DOHH2 (cell line): ENCODE measurements at regions not wholly inside any gene's neighbourhood (a gene's known extent, or its start where the extent isn't known, plus 50 kb on each side); places are given as distances from the start of the nearest gene placed in this dataset.

Experiments
- H3F3A ChIP-seq: fragments of 200-600 bp; sonication (generic), shearing (Covaris generic); 2 replicates; pipeline ENCODE4 v1.6.0; 2016; ENCODE audit warnings: antibody characterized with exemption, mild to moderate bottlenecking; ENCODE audit not compliant: control insufficient read depth, insufficient read depth
- H3K27ac ChIP-seq: fragments of 200-600 bp; sonication (generic); 2 replicates; pipeline ENCODE4 v1.5.1; 2014; ENCODE audit warnings: low read depth, mild to moderate bottlenecking, low read length, moderate library complexity
- H3K27me3 ChIP-seq: fragments of 200-600 bp; sonication (generic); 2 replicates; pipeline ENCODE4 v1.6.1; 2014; ENCODE audit warnings: mild to moderate bottlenecking, low read length, mixed read lengths; ENCODE audit not compliant: control insufficient read depth
- H3K36me3 ChIP-seq: fragments of 200-600 bp; sonication (generic); 2 replicates; pipeline ENCODE4 v1.6.1; 2014; ENCODE audit warnings: mild to moderate bottlenecking, low read length, moderate library complexity, mixed read lengths; ENCODE audit not compliant: control insufficient read depth
- H3K4me1 ChIP-seq: fragments of 200-600 bp; sonication (generic); 2 replicates; pipeline ENCODE4 v1.6.1; 2014; ENCODE audit warnings: mild to moderate bottlenecking, low read length, mixed read lengths; ENCODE audit not compliant: control insufficient read depth
- H3K4me2 ChIP-seq: fragments of 200-600 bp; sonication (generic); 2 replicates; pipeline ENCODE4 v1.6.0; 2014; ENCODE audit warnings: mild to moderate bottlenecking, low read length, moderate library complexity
- H3K4me3 ChIP-seq: fragments of 200-600 bp; sonication (generic); 2 replicates; pipeline ENCODE4 v1.5.1; 2014; ENCODE audit warnings: mild to moderate bottlenecking, low read length, mixed read lengths
- H3K79me2 ChIP-seq: fragments of 200-600 bp; sonication (generic); 2 replicates; pipeline ENCODE4 v1.6.1; 2014; ENCODE audit warnings: mild to moderate bottlenecking, low read length, mixed read lengths; ENCODE audit not compliant: control insufficient read depth
- H3K9me2 ChIP-seq: fragments of 200-600 bp; sonication (generic); replicated peaks from 2 replicates; pipeline ENCODE4 v1.6.1; 2014; ENCODE audit warnings: mild to moderate bottlenecking, low read length, mixed read lengths; ENCODE audit not compliant: control insufficient read depth
- H3K9me3 ChIP-seq: fragments of 200-600 bp; sonication (generic); 2 replicates; pipeline ENCODE4 v1.6.1; 2014; ENCODE audit warnings: antibody characterized with exemption, low read length, mixed read lengths; ENCODE audit not compliant: control insufficient read depth, insufficient read depth
- H4K20me1 ChIP-seq: fragments of 200-600 bp; sonication (generic); 2 replicates; pipeline ENCODE4 v1.6.0; 2014; ENCODE audit warnings: low read depth, mild to moderate bottlenecking, antibody characterized with exemption, low read length, moderate library complexity; ENCODE audit not compliant: control insufficient read depth, insufficient read depth
- CTCF ChIP-seq: fragments of 200-600 bp; sonication (generic); IDR thresholded peaks from one replicate; pipeline ENCODE4 v1.5.1; 2014; ENCODE audit warnings: antibody characterized with exemption, mild to moderate bottlenecking, low read depth, low read length; ENCODE audit not compliant: poor library complexity, severe bottlenecking
- EZH2phosphoT487 ChIP-seq: fragments of 200-600 bp; sonication (generic); IDR thresholded peaks from 2 replicates; pipeline ENCODE4 v1.6.1; 2017; ENCODE audit warnings: borderline replicate concordance, mild to moderate bottlenecking, antibody characterized with exemption, low read length, moderate library complexity, mixed read lengths

DNA sequence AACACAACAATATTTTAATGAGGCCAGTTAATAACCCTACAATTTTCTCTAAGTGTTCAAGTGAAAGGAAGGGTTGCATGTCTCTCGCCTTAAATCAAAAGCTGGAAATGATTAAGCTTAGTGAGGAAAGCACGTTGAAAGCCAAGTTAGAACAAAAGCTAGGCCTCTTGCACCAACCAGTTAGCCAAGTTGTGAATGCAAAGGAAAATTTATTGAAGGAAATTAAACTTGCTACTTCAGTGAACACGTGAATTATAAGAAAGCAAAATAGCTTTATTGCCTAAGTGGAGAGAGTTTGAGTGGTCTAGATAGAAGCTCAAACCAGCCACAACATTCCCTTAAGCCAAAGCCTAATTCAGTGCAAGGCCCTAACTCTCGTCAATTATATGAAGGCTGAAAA lies 135.6 kb downstream of the DUSP10 start:
- Histone ChIP-seq H3K79me2 (no peaks in the 10 kb centered on the region), H4K20me1 (no peaks in the 10 kb centered on the region), H3K36me3 (no peaks in the 10 kb centered on the region), H3K9me2 (no peaks in the 10 kb centered on the region), H3K9me3 (no peaks in the 10 kb centered on the region), H3K4me1 (no peaks in the 10 kb centered on the region), H3K4me3 (no peak overlapping the region), H3K27me3 (no peaks in the 10 kb centered on the region), H3K27ac (no peak overlapping the region), H3F3A (no peaks in the 10 kb centered on the region), H3K4me2 (no peak overlapping the region)
- TF ChIP-seq CTCF (no peak), EZH2phosphoT487 (no peak)

DNA sequence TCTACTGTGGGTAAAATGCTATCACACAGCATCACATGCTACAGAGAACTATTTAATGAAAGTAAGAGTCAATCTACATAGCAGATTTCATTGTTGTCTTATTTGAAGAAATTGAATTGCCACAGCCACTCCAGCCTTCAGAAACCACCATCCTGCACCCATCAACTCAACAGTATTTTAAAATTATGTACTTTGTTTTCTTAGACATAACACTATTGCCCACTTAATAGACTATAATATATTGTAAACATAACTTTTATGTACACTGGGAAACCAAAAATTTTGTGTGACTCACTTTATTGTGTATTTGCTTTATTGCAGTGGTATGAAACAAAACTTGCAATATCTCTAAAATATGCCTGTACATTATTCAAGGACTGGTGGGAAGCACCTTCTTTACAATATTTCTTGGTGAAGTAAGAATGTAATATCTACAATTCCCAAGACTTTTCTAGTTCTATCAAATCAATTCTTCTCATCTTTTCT lies 133.0 kb downstream of the DUSP10 start:
- Histone ChIP-seq H3K9me2 (no peaks in the 10 kb centered on the region), H3K36me3 (no peaks in the 10 kb centered on the region), H3K27me3 (no peaks in the 10 kb centered on the region), H3K79me2 (no peaks in the 10 kb centered on the region), H3K27ac (no peak overlapping the region), H3K9me3 (no peaks in the 10 kb centered on the region), H3F3A (no peaks in the 10 kb centered on the region), H4K20me1 (no peaks in the 10 kb centered on the region), H3K4me2 (no peak overlapping the region), H3K4me3 (no peak overlapping the region), H3K4me1 (no peaks in the 10 kb centered on the region)
- no peak for TF ChIP-seq EZH2phosphoT487
- no peak for TF ChIP-seq CTCF

DNA sequence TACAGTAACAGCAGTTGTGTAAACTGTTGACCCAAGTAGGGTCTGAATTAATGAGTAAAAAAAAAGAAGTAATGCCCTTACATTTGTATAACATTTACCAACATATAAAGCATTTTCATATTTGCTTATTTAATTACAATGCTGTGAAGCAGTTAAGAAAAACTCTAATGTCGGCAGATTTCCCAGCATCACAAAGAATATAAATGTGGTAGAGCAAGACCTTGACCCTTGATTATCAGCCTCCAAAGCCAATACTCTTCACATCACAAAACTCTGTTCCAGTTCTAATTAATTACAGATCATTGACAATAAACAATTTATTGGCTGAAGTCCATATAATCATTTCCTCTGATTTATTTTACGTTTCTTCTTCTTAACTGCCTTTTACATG lies 130.2 kb downstream of the DUSP10 start:
- Histone ChIP-seq H3K79me2 (no peaks in the 10 kb centered on the region), H3K27ac (no peak overlapping the region), H4K20me1 (no peaks in the 10 kb centered on the region), H3K9me2 (no peaks in the 10 kb centered on the region), H3K4me3 (no peak overlapping the region), H3K9me3 (no peaks in the 10 kb centered on the region), H3K4me1 (no peaks in the 10 kb centered on the region), H3K4me2 (no peak overlapping the region), H3F3A (no peaks in the 10 kb centered on the region), H3K27me3 (no peaks in the 10 kb centered on the region), H3K36me3 (no peaks in the 10 kb centered on the region)
- TF ChIP-seq CTCF (no peak), EZH2phosphoT487 (no peak)
